ENCODE measurements at regions not wholly inside any gene's neighbourhood (a gene's known extent, or its start where the extent isn't known, plus 50 kb on each side); places are given as distances from the start of the nearest gene placed in this dataset.

- TF ChIP-seq POLR2A (IDR thresholded peaks at IDR 0.05) (no peak), CTCF (IDR thresholded peaks at IDR 0.05) (no peak), POLR2AphosphoS5 (IDR thresholded peaks at IDR 0.05) (no peak), EP300 (IDR thresholded peaks at IDR 0.05; ENCODE audit: low read depth) (no peak)
These were observed 348.6 kb downstream of the SEC14L1 start for GRCh38 chr17:77489239-77489892.

All from transverse colon (tissue), 4 donors.